ENCODE measurements at regions not wholly inside any gene's neighbourhood (a gene's known extent, or its start where the extent isn't known, plus 50 kb on each side); places are given as distances from the start of the nearest gene placed in this dataset.

DNA sequence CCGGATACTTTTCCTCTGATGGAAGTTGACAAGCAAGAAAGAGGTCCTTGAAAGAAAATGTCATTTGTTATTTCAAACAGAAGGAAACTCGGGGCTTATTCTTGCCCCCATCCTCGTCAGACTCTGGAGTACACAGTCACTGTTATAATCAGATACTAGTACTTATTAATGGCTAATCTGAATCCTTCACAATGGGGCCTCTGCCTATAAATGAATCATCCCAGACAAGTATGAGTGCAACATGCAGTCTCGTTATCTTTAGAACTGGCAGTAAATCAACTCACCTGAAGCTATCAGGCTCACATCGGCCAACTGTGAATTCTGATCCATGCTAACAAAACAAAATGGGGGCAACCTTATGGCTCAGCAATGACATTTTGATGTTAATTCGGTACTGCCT lies 216.7 kb downstream of the GRIN2B start:
- DNase-seq (ENCODE audit: low read depth), result no peak

DNA sequence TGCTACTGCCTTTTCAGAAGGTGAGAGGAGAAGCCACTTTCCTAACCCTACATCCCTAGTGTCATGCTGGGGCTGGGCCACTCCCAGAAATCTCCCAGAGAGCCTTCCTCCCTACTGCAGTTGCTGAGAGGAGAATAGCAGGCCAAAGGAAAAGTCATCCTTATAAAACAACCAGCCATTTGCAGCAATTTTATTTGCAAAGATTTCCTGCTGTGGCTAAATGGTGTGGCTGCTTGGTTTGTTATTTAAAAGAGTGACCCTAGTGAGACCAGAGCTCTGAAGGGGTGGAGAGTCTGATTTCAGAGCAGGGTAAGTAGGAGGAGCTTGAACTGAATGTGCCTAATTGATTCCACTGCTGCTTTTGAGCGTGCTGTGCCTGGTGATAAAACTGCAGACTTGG lies 232.0 kb downstream of the GRIN2B start:
- no peak for DNase-seq (ENCODE audit: low read depth)

DNA sequence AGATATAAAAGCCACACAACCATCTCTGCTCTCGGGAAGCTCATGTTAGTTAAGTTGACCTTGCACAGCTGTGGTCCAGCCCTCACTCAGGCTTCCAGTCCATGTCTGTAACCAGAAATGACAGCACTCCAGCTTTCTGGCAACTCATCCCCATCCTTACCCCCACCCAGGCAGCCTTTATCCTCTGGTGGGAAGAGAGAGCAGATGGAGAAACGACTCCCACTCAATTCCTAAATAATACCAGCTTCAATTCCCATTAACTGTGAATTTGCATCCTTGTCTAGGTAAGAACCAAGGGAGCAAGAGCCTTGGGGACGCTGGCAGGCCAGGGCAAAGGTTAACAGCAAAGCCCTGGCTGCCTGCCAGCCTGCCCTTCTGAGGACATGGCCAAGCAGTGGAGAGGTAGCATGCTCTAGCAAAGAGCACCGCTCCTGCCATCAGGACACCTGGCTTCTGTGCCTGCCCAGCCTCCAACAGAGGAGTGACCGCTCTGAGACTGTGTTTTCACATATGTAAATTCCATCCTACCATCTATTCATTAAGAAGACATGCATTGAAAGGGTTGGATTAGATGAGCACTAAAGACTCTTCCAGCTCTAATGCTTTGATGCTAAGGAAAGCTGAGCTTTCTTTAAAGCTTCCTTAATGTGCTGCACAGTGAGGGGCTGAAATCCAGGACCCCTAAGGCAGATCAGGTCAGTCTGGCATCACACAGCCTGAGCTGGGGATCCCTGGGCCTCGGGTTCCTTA lies 236.1 kb downstream of the GRIN2B start:
- no peak for DNase-seq (ENCODE audit: low read depth)

DNA sequence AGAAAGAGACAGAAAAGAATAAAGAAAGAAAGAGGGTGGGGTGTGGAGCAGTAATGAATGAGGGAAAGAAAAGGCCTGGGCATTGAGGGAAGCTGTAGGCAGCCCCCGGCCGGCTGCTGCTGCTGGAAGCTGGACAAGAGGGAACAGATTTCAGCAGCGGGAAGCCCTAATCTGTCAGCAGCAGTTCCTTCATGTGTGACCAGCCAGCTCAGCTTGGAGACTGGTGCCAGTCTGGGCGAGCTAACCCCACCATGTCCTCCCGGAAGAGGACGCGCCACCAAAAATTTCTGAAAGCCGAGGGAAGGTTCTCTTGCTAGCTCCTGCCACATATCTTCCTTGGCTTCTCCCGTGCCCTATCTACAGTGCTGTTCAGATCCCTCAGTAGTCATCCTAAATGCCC lies 236.8 kb downstream of the GRIN2B start:
- no peak for DNase-seq (ENCODE audit: low read depth)

DNA sequence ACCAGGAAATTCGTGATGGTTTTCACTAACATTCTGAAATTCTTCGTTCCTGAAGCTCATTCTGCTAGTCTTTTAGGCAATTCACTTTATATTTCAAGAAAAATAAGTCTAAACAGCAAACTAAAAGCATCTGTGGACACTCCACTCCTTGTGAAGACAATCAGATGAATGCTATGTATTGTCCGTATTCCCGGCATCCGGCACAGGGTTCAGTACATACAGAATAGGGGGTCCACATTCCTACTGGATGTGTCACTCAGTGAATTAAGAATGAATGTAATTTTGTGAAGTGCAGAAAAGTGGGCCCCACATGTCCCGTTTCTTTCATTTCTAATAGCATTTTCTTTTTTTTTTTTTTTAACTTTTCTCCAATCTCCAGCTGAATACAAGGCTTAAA lies 241.3 kb downstream of the GRIN2B start:
- no peak for DNase-seq (ENCODE audit: low read depth)

DNA sequence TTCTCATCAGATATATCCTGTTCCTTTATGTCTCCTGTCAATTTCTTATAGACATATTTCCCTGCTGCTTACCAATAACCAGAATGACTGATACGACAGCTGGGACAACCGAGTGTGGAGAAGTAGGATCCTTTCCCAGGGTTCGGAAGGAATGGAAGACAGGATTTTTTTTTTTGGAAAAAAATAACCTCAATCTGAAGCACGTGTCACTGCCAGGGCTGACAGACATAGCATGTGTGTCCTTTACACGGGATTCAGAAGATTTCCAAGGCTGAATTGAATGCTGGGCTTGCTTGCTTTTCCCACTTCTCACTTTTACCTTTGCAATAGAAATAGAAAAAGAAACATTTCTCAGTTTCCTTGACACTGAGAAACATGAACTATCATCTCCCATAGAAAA lies 245.7 kb downstream of the GRIN2B start:
- DNase-seq (ENCODE audit: low read depth), result no peak

DNA sequence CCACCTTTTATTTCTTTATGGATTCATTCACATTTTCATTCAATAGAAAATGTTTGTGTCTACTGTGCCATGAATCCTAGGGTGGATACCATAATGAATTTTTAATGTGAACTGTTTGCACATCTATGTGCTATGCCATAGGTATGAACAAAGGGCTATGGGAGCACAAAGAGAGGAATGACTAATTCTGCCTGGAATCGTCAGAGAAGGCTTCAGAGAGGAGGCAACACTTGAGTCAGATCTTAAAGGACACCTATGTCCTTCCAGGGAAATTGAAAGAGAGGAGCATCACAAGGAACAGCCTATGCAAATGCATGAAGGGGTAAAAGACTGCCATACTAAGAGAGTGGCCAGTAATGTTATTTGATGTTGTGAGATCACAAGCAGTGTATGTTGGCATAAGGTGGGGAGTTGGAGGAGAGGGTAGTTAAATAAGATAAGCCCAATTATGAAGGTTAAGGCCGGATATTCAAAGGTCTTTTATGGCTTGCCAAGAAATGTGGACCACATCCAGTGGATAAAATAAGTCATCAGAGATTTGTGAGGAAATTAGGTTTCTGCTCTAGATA lies 246.7 kb downstream of the GRIN2B start:
- no peak for DNase-seq (ENCODE audit: low read depth)

DNA sequence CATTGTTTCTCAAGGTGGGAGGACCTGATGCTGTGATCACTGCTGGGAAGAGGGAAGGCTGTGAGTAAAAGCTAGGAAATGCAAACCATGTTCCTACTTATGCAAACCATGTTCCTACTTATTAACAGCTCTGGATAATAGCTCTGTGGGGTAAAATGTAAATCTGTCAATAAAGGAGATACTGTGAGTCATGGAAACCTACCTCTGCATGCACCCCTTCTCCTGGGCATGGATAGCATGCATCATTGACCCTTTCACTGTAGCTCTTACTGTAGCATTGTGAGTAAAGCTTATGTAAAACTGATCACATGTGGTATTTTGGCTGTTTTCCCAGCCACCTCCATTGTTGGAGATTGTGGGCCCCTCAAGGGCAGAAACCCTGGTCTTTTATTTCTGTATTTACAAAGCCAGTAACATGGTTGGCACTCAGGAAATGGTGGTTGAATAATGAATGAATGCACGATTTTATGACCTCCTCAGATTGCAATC lies 253.7 kb downstream of the GRIN2B start:
- DNase-seq (ENCODE audit: low read depth), result no peak

DNA sequence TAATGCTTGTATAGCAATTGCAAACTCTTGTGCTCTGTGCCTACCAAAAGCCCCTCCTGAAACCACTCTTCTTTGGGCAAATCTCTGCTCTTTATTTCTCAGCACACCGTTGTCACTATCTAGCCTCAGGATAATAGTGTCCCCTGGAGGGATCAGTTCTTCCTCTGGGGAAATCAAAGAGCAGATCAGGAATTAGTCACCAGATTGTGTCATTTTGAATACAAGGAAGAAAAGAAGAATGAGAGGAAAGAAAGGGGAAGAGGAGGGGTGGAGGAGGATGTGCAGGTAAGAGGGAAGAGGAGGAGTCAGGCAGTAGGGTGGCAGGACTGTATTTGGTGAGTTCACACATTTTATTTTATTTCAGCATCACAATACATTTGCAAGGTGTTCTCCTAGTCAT lies 256.4 kb downstream of the GRIN2B start:
- no peak for DNase-seq (ENCODE audit: low read depth)

DNA sequence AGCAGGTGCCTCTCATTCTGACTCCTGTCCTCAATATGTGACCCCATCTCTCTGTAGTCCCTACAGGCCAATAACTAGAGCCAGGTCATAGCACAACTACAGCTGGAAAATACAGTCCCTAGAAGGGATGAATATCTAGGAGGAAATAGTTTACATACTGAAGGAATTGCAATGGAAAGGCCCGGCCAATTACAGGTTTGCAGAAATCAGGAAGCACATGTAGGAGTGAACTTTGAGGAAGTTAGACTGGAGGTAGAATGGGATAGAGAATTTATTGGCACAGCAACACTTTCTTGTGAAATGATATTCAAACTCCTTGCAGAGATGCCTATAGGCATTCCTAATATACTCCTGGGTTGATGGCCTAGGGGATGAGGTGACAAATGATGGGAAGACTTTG lies 257.3 kb downstream of the GRIN2B start:
- DNase-seq (ENCODE audit: low read depth), result no peak

DNA sequence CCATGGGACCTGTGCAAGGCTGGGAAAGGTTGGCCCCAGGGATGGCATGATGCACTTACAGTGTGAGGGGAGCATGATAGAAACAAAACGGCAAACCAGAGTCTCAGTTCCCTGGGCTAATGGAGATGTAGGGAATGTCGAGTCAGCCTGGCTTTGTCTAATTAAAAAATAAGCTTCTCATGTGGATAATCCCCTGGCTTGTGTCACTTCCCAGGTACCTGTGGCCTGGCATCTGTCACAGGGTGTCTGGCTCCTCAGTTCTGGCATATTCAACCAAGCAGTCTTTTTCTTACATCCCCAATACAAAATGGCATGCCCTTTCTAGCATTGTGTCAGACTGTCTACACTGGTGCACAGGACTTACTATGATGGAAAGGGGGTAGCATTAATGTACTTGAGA lies 261.4 kb downstream of the GRIN2B start:
- no peak for DNase-seq (ENCODE audit: low read depth)

DNA sequence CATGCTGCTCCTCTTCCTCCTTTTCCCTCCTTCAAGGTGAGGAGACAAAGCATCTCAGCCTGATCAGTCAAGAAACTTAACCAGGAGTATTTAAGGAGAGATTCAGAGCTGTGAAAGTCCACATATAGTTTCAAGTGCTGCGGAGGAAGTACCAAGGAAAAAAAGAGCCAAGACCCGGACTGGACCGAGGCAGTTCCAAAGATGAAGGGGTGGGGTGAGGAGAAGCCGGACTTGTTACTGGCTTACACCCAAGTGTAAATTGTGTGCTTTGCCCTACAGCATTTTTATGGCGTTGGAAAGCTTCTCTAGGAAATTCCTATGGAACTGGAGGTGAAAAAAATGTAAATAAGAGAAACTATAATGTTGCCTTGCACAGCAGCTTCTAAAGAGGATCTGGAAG lies 263.1 kb downstream of the GRIN2B start:
- no peak for DNase-seq (ENCODE audit: low read depth)

DNA sequence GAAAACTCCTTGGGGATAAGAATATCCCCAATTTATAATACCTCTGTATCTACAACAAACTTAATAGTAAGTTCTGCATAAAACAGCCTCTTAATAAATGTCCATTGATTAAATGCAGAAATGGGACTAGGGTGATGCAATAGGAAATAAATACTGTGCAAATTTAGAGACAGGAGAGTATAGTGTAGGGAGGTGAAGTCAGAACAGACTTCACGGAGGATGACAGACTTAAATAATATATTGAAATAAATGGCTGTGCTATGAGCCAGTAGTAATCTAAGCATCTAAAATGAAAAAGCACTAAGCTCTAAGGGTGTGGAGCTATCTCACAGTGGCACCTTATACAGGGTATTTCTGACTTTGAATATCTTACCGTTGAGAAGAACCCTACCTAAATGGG lies 265.3 kb downstream of the GRIN2B start:
- DNase-seq (ENCODE audit: low read depth), result no peak

DNA sequence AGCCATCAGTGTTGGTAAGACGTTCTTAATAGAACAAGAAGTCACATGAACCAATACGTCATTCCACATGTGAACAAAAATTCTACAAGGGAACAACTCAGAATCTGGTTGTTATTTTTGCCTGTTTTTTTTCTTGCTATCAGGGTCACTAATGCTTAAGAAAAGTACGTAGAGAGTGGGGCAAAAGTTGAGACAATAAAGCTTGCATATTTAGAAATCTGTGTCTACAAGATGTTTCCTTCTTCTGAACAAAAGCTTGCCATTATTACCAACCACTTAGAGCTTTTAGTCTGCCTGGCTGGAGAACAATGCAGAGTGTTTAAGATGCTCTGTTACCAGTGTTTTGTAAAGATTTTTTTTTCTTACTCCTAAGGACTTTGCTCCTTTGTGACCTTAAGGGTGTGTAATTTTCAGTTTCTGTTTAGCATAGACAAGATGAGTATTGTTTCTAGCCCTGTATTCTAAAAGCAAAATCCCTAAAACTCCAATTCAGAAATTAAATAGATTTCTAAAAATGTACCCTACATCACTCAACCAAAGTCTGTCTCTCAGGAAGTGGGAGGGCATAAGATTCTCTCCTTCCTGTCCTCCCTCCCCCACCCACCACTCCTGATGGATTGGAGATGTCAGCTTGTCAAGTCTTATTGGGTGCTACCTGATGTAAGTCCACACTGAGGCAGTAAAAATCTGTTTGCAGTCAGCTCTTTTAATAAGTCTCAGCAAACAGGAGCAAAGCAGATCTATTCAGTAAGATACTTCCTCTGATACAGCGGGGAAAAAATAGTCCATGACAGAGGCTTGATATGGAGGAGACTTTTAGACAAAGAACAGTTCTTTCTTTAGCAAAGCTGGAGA lies 267.6 kb downstream of the GRIN2B start:
- no peak for DNase-seq (ENCODE audit: low read depth)

DNA sequence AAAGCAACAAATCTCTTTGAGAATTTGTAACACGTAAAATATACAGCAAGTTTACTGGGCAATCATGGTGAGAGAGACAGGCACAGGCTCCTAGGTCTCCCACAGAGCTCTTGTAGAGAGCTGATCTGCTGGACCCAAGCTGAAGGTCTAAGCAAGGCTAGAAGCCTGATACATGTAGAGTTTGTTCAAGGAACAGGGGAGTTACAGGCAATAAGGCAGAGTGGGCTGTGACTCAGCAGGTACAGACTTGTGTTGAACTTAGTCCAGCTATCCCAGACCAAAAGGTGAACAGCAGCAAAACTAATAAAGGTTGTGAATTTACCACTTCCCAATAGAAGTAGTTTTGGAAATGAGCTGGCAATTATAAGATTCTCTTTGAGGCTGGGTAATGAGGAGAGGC lies 273.6 kb downstream of the GRIN2B start:
- no peak for DNase-seq (ENCODE audit: low read depth)

DNA sequence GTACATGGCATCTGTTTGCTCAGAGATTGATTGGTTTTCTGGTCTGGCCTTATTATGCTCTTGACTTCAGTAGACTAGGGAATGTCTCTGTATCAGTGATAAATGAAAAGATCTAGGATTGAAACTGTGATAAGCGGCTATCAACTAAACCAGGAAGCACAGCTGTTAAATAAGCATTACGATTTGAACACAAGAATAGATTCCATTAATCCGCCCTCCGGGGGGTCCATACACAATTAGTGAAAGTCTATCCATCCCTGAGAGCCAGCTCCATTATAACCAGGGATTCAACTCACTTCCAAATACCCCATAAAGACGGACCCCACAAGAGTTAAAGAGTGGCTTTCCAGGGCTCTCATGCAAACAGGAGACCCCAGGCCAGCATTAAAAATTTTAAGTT lies 279.0 kb downstream of the GRIN2B start:
- DNase-seq (ENCODE audit: low read depth), result no peak

DNA sequence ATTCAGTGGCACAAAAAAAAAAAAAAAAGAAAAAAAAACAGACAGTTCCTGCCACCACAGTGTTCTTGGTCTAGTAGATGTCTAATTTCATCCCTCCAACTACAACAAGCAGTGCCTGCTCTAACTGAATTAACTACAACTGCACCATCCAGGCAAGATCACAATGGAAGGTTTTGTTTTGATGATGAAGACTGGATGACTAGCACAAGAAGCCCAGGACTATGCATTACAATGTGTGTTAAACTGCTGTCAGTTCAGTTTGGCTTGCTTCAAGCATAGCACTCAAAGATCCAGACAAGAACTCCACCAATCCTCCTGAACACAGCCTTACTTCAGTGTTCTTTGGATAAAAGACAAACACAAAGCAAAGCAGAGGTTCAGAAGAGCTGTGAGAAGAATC lies 279.9 kb downstream of the GRIN2B start:
- DNase-seq (ENCODE audit: low read depth), result no peak

DNA sequence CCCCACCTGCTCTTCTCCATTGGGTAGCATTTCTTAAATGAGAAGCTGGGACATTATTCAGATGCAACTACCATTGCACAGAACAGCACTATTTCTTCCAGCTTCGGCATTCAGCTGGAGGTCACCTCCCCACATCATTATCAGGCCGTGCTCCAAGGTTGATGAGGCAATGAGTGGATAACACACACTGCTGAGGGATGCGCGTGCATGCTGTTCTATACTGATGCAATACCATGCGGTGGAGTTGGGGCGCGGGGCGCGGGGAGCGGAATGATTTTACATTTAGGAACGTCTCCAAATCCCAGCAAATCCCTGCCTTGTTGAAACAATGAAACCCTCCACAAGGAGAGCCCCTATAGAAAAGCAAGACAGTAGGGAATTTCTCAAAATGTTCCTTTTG lies 283.4 kb downstream of the GRIN2B start:
- no peak for DNase-seq (ENCODE audit: low read depth)

DNA sequence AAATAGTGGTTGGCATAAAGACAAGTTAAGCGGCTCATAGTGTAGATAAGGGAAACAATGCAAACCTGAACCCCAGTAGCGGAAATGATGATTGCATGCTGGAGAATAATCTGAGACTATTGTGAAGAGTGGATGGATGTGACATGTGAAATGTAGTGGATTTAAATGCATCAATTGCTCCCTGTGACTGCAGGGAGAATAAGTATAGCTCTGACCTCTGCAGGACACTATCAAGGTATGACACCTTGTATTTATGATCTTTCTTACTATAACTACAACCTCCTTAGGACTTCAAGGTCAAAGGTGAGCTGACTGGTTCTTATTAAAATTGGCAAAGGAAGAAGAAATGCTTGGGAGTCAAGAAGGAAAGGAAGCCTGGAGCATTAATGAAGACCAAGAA lies 285.6 kb downstream of the GRIN2B start:
- DNase-seq (ENCODE audit: low read depth), result no peak

DNA sequence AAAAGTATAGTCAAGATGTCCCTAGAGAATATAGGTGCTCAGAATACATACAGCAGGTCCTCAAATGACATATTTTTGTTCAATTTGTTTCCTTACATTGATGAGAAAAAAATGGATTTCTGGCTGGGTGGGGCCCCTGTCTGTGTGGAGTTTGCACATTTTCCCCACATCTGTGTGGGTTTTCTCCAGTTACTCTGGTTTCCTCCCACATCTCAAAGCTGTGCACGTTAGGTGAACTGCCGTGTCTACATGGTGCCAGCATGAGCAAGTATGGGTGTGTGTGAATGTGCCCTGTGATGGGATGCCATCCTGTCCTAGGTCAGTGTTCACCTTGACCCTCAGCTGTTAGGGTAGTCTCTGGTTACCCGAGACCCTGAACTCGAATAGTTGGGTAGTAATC lies 289.1 kb downstream of the GRIN2B start:
- DNase-seq (ENCODE audit: low read depth), result no peak

DNA sequence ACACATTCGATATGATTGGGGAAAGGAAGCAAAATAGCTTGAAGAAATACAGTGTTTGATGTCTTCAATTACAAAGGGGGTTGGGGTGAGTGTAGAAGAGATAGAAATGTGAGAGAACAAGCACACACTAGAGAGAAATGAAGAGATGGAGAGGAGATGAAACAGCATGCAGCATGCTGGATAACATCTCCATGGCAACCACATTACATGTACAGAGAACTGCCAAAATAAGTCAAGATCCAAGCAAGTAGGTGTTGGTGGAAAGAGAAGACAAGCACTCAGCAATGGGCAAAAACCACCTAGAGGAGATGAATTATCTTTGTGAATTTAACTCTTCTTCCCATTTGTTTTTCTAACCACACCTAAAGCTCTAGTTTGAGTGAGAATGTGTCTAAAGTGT lies 289.8 kb downstream of the GRIN2B start:
- DNase-seq (ENCODE audit: low read depth), result no peak

DNA sequence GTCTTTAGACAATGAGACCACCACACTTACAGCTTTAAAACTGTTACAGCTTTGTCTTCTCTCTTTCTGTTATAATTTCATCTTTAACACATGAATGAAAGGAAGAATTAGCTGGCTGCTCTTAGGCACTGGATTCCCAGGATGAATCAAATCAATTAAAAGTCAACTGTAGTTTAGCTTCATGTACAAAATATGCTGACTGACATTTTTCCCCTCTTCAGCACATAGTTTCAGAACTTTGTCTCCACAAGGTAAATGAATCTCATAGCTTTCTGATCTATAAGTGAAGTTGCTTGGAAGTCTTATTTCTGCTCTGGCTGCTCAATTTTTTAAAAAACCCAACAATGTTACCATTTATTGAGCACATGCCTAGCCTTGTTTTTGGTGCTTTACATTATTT lies 293.8 kb downstream of the GRIN2B start:
- no peak for DNase-seq (ENCODE audit: low read depth)

DNA sequence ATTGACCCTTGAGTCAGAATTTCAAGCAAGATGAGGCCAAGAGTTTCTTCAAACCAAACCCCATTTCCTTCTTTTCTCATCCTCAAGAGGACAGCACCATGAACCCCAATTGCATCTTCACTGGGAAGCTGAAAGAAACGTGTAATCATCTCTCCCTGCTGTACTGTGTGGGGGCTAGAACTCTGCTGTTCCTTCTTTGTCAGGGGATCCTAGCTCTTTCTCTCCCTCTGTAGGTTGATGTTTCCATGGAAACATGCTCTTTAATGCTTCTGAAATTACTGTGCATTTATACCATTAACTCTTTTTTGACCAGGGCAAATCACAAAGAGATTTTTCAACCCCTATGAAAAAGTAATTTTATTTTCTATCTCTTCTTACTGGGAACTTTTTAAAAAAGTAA lies 295.1 kb downstream of the GRIN2B start:
- DNase-seq (ENCODE audit: low read depth), result no peak

Measured in M059J (cell line).